ENCODE measurements at regions not wholly inside any gene's neighbourhood (a gene's known extent, or its start where the extent isn't known, plus 50 kb on each side); places are given as distances from the start of the nearest gene placed in this dataset.

DNA sequence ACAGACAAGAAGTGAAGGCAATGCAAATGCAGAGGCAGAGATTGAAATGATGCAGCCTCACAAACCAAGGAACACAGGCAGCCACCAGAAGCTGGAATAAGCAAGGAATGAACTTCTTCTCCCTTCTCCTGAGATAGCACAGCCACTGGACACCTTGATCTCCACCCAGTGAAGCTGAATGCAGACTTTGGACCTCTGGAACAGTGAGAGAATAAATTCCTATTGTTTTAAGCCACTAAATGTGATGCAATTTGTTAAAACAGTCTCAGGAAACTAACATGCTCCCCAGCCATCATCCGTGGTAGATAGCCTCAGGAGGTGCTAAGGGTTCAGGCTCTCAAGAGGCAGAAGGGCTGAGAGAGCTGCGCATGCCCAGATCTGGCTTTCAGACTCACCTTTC lies 512.2 kb upstream of the ZNF608 start:
- DNase-seq (no peak), ATAC-seq (no peak)
- H3K36me3 ChIP-seq = no peaks in the 10 kb centered on the region
- intact Hi-C loops (cut with DNase I; ENCODE audit: low total_unique reads) = no loop called here
- H3K27ac ChIP-seq = no peak overlapping the region
- H3K4me1 ChIP-seq = peaks cover 9 to 16% of the 10 kb centered on the region in 2 donors
- no peaks in the 10 kb centered on the region for H3K27me3 ChIP-seq
- peaks cover 0 to 5% (median 0%) of the 10 kb centered on the region in 3 donors for H3K9me3 ChIP-seq
- no peak overlapping the region for H3K4me3 ChIP-seq
- in situ Hi-C loops (cut with MboI; ENCODE audit: low sequenced_read_pairs in 4 of 4) = no loop called here
- TF ChIP-seq, protein P1, sequence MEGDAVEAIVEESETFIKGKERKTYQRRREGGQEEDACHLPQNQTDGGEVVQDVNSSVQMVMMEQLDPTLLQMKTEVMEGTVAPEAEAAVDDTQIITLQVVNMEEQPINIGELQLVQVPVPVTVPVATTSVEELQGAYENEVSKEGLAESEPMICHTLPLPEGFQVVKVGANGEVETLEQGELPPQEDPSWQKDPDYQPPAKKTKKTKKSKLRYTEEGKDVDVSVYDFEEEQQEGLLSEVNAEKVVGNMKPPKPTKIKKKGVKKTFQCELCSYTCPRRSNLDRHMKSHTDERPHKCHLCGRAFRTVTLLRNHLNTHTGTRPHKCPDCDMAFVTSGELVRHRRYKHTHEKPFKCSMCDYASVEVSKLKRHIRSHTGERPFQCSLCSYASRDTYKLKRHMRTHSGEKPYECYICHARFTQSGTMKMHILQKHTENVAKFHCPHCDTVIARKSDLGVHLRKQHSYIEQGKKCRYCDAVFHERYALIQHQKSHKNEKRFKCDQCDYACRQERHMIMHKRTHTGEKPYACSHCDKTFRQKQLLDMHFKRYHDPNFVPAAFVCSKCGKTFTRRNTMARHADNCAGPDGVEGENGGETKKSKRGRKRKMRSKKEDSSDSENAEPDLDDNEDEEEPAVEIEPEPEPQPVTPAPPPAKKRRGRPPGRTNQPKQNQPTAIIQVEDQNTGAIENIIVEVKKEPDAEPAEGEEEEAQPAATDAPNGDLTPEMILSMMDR (IDR thresholded peaks at IDR 0.05 in 4 of 5, conservative IDR thresholded peaks at IDR 0.05 in 1 of 5) = no peak
- TF ChIP-seq POLR2A (IDR thresholded peaks at IDR 0.05) = no peak

DNA sequence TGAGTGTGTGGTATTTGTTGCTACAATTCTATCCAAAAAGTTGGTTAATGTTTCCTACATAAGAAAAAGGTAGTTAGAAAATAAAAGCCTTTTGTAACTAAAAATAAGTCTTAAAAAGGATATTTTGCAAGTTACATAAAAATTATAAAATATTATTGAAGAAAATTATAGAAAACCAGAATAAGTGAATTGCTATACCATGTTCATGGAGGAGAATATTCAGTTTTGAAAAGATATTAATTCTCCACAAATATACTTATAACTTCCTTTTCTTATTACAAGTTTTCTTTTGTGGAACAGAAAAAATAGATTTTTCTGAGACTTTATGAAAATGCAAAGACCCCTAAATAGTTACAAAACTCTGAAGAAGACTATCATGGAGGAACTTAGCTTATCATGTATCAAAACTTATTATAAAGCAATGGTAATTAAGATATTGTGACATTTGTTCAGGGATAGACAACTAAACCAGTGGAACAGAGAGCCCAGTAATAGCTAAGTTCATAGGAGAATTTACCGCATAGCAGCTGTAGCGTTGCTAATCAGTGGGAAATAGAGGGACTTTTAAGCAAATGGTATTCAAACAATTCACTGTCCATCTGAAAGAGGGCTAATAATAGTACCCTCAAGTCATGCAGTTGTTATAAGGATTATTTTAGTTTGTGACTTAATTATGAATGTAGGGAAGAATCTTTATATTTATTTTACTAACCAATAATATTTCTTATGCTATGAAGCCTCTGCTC lies 515.2 kb upstream of the ZNF608 start:
- intact Hi-C loops (cut with DNase I; ENCODE audit: low total_unique reads) (no loop called here), in situ Hi-C loops (cut with MboI; ENCODE audit: low sequenced_read_pairs in 4 of 4) (no loop called here)
- peaks cover 0 to 5% (median 0%) of the 10 kb centered on the region in 3 donors for H3K9me3 ChIP-seq
- TF ChIP-seq POLR2A (IDR thresholded peaks at IDR 0.05) = no peak
- TF ChIP-seq, protein P1 (IDR thresholded peaks at IDR 0.05 in 4 of 5, conservative IDR thresholded peaks at IDR 0.05 in 1 of 5) = no peak
- H3K27ac ChIP-seq = no peak overlapping the region
- no peak overlapping the region for H3K4me3 ChIP-seq
- no peaks in the 10 kb centered on the region for H3K36me3 ChIP-seq
- DNase-seq = no peak
- ATAC-seq = no peak
- peaks cover 8 to 9% of the 10 kb centered on the region in 2 donors for H3K4me1 ChIP-seq
- H3K27me3 ChIP-seq = no peaks in the 10 kb centered on the region

DNA sequence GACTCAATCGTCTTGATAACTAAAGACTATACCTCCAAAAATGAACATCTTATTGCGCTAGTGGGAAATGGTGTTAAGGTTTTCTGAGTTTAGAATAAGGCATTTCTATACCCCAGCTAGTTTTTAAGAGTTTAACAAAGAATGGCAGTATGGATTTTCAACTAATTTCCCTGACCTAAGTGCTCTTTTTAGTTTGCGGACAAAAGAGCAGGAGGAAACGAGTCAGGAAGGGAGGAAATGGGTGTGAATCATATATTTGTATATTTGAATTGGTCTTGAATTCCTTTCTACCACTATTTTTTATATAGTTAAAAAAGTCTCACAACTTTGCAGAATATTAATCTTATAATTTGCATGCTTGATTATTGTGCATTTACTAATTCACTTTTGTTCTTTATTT lies 516.3 kb upstream of the ZNF608 start:
- ATAC-seq = no peak
- H3K4me1 ChIP-seq = no peaks in the 10 kb centered on the region

DNA sequence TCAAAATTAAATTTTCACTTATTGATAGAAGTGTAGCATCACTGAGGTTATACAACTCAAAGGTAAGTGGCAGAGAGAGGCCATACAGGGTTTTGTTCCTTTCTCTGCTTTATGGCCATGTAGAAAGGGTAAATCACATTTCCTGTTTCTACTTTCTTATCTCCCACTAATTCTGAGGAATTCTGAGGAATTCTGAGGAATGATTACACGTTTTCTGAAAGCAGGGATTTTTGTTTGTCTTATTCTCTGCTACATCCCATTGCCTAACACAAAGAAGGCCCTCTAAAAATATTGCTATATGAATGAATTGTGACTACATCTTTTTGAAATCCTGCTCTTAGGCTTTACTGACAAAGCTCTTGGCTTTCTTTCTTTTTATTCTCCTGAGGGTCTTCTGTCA lies 516.9 kb upstream of the ZNF608 start:
- no peak overlapping the region for H3K27ac ChIP-seq
- H3K4me3 ChIP-seq = no peak overlapping the region
- peaks cover 0 to 5% (median 0%) of the 10 kb centered on the region in 3 donors for H3K9me3 ChIP-seq
- H3K36me3 ChIP-seq = no peaks in the 10 kb centered on the region
- ATAC-seq (no peak), DNase-seq (no peak)
- intact Hi-C loops (cut with DNase I; ENCODE audit: low total_unique reads) (no loop called here), in situ Hi-C loops (cut with MboI; ENCODE audit: low sequenced_read_pairs in 4 of 4) (no loop called here)
- no peaks in the 10 kb centered on the region for H3K27me3 ChIP-seq
- TF ChIP-seq POLR2A (IDR thresholded peaks at IDR 0.05) = no peak
- TF ChIP-seq, protein P1 (IDR thresholded peaks at IDR 0.05 in 4 of 5, conservative IDR thresholded peaks at IDR 0.05 in 1 of 5) = no peak
- H3K4me1 ChIP-seq = no peaks in the 10 kb centered on the region

More for the DNA sequence above, 516.3 kb upstream of the ZNF608 start:
- no peak for TF ChIP-seq POLR2A (IDR thresholded peaks at IDR 0.05)
- TF ChIP-seq, protein P1 (IDR thresholded peaks at IDR 0.05 in 4 of 5, conservative IDR thresholded peaks at IDR 0.05 in 1 of 5) = no peak
- H3K9me3 ChIP-seq = peaks cover 0 to 5% (median 0%) of the 10 kb centered on the region in 3 donors
- no peak overlapping the region for H3K27ac ChIP-seq
- H3K4me3 ChIP-seq = no peak overlapping the region
- no peaks in the 10 kb centered on the region for H3K36me3 ChIP-seq
- in situ Hi-C loops (cut with MboI; ENCODE audit: low sequenced_read_pairs in 4 of 4) = no loop called here
- no peaks in the 10 kb centered on the region for H3K27me3 ChIP-seq
- DNase-seq = no peak
- intact Hi-C loops (cut with DNase I; ENCODE audit: low total_unique reads) = no loop called here

All from gastrocnemius medialis (tissue), 4 donors.